HL-60 (cell line): ENCODE measurements at regions not wholly inside any gene's neighbourhood (a gene's known extent, or its start where the extent isn't known, plus 50 kb on each side); places are given as distances from the start of the nearest gene placed in this dataset.

ENCODE experiments used
- CTCF ChIP-seq: IDR thresholded peaks from one replicate; pipeline ENCODE4 v1.5.1; 2011; ENCODE audit warnings: low read length, control low read depth, inconsistent platforms; ENCODE audit not compliant: insufficient read depth
- GABPA ChIP-seq: IDR thresholded peaks from 2 replicates; pipeline ENCODE4 v1.6.1; 2012; ENCODE audit warnings: low read depth
- POLR2AphosphoS5 ChIP-seq: IDR thresholded peaks from 2 replicates; pipeline ENCODE4 v1.6.1; 2012; ENCODE audit warnings: low read depth
- REST ChIP-seq: IDR thresholded peaks from 2 replicates; pipeline ENCODE4 v1.6.1; 2012; ENCODE audit warnings: low read depth; ENCODE audit not compliant: insufficient replicate concordance
- SPI1 ChIP-seq: IDR thresholded peaks from 2 replicates; pipeline ENCODE4 v1.6.1; 2012; ENCODE audit warnings: low read depth, mild to moderate bottlenecking, borderline replicate concordance

GRCh38 chr5:167051402-167051768, 1240.1 kb upstream of the WWC1 start:
- TF ChIP-seq POLR2AphosphoS5, result no peak
- TF ChIP-seq CTCF, result no peak
- TF ChIP-seq REST, result no peak
- TF ChIP-seq SPI1, result no peak
- TF ChIP-seq GABPA, result no peak
